NCI-H1436 treated with DMSO at 0.1 percent for 48 hours (cell line): ENCODE measurements at regions not wholly inside any gene's neighbourhood (a gene's known extent, or its start where the extent isn't known, plus 50 kb on each side); places are given as distances from the start of the nearest gene placed in this dataset.
"Not testable (repeated sequence)": the region's sequence is repeated elsewhere in the genome, so short reads cannot be mapped to it uniquely, and the experiment has no call there.

Experiments
- DNase-seq: peaks from one replicate; lab custom pipeline; 2025; lab: John Stamatoyannopoulos, UW

DNA sequence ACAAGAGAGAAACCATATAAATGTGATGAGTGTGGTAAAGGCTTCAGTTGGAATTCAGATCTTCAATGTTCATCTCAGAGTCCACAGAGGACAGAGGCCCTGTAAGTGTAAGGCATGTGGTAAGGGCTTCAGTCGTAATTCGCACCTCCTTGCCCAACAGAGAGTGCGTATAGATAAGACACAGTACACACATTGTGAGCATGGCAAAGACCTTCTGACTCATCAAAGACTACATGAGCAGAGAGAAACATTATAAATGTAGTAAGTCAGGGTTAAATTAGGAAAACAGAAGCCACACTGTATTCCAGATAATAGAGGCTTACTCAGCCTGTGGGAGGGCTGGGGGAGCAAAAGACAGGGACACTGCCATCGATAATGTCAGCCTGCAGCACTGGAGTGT is 98.1 kb upstream of the GPR39 start:
- not testable (repeated sequence) for DNase-seq

GRCh38 chr2:132324005-132324404 is 92.6 kb upstream of the GPR39 start:
- not testable (repeated sequence) for DNase-seq

- not testable (repeated sequence) for DNase-seq
Observed at GRCh38 chr2:132332345-132333033, 84.1 kb upstream of the GPR39 start.

- not testable (repeated sequence) for DNase-seq
Observed at GRCh38 chr2:132337135-132337534, 79.5 kb upstream of the GPR39 start.

DNA sequence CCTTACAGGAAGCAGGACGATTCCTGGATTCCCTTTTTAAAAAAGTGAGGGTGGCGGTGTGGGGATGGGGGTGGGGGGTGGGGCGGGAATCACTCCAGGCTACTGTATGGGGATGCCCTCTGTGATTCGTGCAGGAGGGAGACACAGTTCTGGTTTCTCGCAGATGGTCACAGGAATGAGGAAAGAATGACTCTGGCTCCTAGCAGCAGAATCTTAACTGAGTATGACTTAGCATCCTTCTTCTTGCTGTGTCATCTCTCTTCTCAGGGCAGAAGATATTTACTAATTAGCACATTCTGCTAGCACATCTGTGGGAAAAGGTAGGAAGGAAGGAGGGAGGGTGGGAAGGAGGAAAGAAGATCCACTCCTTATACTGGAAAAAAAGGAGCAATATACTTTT is 78.8 kb upstream of the GPR39 start:
- DNase-seq: not testable (repeated sequence)

GRCh38 chr2:132347041-132347780 is 69.4 kb upstream of the GPR39 start:
- DNase-seq: peak; percentile 49

- DNase-seq: not testable (repeated sequence)
Observed at GRCh38 chr2:132349092-132349687, 67.4 kb upstream of the GPR39 start.

- not testable (repeated sequence) for DNase-seq
Observed at GRCh38 chr2:132351668-132352067, 64.9 kb upstream of the GPR39 start.

DNA sequence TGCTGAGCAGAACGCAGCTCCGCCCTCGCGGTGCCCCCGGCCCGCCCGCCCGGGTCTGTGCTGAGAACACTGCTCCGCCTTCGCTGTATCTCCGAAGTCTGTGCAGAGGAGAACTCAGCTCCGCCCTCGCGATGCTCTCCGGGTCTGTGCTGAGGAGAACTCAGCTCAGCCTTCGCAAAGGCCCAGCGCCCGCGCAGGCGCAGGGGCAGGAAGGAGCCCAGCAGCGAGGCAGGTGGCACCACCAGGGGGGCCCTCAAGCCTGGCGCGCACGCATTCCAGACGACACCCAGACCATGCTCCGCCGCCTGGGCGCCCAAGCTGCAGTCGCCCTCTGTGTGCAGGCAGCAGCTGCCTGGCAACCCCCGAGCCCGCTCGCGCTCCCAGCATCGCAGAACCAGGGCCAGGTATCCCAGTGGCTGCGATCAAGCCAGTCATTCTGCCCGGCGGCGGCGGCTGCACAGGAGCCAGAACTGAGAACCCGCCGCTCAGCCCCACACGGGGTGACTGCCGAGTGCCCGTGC is 64.1 kb upstream of the GPR39 start:
- peak; percentile 31 for DNase-seq

GRCh38 chr2:132353380-132353779 is 63.2 kb upstream of the GPR39 start:
- not testable (repeated sequence) for DNase-seq

- not testable (repeated sequence) for DNase-seq
Observed at GRCh38 chr2:132360964-132361363, 55.6 kb upstream of the GPR39 start.

GRCh38 chr2:132361498-132361897 is 55.1 kb upstream of the GPR39 start:
- not testable (repeated sequence) for DNase-seq

GRCh38 chr2:132363352-132363751 is 53.3 kb upstream of the GPR39 start:
- not testable (repeated sequence) for DNase-seq

GRCh38 chr2:132365963-132366362 is 50.6 kb upstream of the GPR39 start:
- DNase-seq: not testable (repeated sequence)

- no peak for DNase-seq
Observed at GRCh38 chr2:132366421-132367180, 50.0 kb upstream of the GPR39 start.
